D721Med (cell line): ENCODE measurements at regions not wholly inside any gene's neighbourhood (a gene's known extent, or its start where the extent isn't known, plus 50 kb on each side); places are given as distances from the start of the nearest gene placed in this dataset.

Experiments
- DNase-seq: peaks from one replicate; pipeline ENCODE4 v3.0.0; 2011; ENCODE audit warnings: low spot score; ENCODE audit not compliant: insufficient read length
- FAIRE-seq: peaks from 2 replicates; lab custom pipeline; 2011; peaks lifted over from hg19 to GRCh38; lab: Jason Lieb, UNC
- CTCF ChIP-seq: IDR thresholded peaks from 2 replicates; pipeline ENCODE4 v1.5.1; 2012; ENCODE audit warnings: mild to moderate bottlenecking, control low read depth; ENCODE audit not compliant: insufficient read depth; ENCODE audit errors: missing control alignments

- no peak for TF ChIP-seq CTCF
- DNase-seq, result no peak
- no peak for FAIRE-seq
Observed at GRCh38 chr6:15801912-15802311, 139.1 kb upstream of the DTNBP1 start.

GRCh38 chr6:15800841-15801617 is 138.2 kb upstream of the DTNBP1 start:
- DNase-seq (no peak), FAIRE-seq (no peak)
- no peak for TF ChIP-seq CTCF

DNA sequence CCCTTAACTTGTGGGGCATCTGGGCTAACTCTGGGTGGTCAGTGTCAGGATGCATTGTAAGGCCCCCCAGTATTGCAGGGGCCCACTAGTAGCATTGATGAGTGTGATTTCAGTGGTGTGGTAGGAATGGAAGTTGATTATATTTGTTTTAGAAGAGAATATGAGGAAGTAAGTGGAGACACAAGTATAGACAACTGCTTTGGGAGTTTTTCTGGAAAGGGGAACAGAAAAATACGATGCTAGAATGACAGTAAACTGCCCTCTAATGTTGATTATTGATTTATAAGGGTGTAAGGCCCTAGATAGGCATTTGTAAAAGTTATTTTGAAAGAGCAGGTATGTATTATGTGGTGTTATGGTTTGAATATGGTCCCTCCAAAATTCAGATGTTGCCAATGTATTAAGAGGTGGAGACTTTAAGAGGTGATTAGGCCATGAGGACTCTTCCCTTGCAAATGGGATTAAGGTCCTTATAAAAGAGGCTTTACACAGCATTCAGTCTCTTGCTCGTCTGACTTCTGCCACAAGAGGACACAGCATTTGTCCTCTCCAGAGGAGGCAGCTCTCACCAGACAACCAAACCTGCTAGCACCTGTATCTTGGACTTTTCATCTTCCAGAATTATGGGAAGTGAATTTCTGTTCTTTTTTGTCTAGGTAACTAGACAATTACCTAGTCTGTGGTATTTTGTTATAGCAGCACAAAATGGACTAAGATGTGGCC is 135.9 kb upstream of the DTNBP1 start:
- DNase-seq (no peak), FAIRE-seq (peak; percentile 32)
- TF ChIP-seq CTCF, result no peak

DNA sequence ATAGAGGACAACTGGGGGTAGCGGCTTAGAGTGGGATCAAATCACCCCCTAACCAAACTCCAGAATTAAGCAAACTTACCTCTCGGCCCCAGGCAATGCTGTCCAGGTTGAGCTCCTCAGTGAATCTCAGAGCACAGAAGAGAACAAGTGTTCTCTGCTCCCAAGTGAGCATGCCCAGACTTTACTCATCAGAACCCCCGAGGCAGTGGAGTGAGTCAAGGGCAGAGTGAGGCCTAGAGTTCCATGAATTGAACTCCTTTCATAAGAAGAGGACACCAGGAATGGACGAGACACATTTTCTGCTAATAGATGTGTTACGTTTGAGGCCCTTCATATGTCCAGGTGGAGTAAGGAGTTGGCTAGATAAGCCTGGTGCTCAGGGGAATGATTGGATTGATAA is 134.0 kb upstream of the DTNBP1 start:
- FAIRE-seq, result no peak

DNA sequence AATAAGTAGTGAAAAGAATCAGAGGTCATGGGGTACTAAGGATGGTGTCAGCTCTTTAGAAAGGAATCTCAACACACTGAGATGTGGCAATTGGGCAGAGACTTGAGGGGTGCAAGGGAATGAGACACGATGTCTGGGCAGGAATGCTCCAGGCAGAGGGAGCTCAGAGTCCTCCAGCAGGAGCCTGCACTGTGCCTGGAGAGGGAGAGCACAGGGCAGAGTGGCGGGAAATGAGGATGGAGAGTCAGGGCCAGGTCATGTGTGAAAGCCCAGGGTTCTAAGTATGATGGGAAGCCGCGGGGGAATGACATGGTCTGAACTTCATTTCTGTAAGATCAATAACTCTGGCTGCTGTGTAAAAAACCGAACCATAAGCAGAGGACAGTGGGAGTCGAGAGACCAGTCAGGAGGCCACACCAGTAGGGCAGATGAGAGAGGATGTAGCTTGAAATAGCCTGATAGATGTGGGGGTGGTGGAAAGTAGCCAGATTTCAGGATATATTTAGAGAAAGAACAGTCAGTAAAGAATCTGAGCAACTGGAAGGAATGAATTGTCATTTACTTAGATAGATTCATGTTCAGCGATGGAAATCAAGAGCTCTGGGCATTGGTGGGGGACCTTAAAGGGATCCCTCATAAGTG is 133.4 kb upstream of the DTNBP1 start:
- TF ChIP-seq CTCF, result no peak
- no peak for DNase-seq
- no peak for FAIRE-seq

More for the DNA sequence above, 134.0 kb upstream of the DTNBP1 start:
- TF ChIP-seq CTCF, result no peak
- DNase-seq, result no peak

DNA sequence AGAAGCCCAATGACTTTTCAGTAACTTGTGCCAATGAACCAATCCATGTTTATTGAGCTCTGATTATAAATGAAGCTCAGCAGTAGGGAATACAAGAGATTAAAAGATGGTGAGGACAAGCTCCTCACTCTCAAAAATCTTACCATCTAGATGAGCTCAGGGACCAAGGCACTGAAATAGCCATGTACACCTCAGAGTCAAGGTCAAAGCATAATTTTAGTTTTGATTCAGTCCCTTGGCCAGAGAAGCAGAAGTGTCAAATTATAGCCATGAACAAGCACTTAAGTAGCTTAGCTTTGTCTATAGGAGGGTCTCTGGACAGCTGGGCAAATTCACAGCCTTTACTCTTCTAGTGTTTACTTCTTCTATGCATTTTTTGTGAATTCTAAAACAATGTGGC is 131.0 kb upstream of the DTNBP1 start:
- FAIRE-seq (no peak), DNase-seq (no peak)
- no peak for TF ChIP-seq CTCF

DNA sequence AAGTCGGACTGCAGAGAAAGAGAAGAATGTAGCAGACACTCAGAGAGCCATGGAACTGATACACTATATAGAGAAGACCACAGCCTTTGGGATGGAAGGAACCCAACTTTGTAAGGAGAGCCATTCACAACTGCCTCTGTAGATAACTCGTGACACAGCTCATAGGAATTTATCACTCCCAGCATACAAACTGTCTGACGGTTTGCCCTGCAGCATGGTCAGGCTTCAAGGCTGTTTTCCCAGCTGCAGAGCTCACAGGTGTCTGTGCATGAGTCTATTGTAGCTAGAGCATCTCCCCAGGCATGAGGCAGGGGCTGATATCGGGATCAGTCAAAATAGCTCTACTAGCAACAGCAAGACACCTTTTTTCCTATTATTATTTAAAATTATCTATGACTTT is 130.5 kb upstream of the DTNBP1 start:
- FAIRE-seq, result no peak
- DNase-seq, result no peak
- TF ChIP-seq CTCF, result no peak
